Astrocyte (in vitro differentiated cells and primary cell): ENCODE measurements at regions not wholly inside any gene's neighbourhood (a gene's known extent, or its start where the extent isn't known, plus 50 kb on each side); places are given as distances from the start of the nearest gene placed in this dataset.

Experiments
- EZH2 ChIP-seq: IDR thresholded peaks from 2 replicates; pipeline ENCODE4 v1.6.1; 2012; ENCODE audit warnings: mild to moderate bottlenecking, low read length, inconsistent platforms; ENCODE audit not compliant: insufficient read depth
- TF ChIP-seq, protein P1 (sequence below): IDR thresholded peaks from 2 replicates; pipeline ENCODE4 v1.5.1; 2011; ENCODE audit warnings: low read depth, mild to moderate bottlenecking, inconsistent platforms, low read length, moderate library complexity; ENCODE audit not compliant: insufficient read depth

DNA sequence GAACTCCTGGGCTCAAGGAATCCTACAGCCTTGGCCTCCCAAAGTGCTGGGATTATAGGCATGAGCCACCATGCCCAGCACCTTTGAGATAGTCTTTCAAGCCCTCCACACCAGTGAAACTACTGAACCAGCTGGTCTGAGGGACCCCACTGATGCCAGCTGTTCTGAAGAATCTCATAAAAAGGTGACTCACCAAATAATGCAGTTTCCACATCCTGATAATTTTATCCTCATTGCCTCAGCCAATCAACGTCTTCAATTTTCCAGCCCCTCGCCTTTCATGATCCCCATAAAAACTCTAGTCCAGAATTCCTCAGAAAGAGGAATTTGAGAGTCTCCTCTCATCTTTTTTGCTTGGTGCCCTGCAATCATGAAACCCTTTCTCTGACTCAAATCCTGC is 1691.6 kb upstream of the LRRTM3 start:
- TF ChIP-seq, protein P1, sequence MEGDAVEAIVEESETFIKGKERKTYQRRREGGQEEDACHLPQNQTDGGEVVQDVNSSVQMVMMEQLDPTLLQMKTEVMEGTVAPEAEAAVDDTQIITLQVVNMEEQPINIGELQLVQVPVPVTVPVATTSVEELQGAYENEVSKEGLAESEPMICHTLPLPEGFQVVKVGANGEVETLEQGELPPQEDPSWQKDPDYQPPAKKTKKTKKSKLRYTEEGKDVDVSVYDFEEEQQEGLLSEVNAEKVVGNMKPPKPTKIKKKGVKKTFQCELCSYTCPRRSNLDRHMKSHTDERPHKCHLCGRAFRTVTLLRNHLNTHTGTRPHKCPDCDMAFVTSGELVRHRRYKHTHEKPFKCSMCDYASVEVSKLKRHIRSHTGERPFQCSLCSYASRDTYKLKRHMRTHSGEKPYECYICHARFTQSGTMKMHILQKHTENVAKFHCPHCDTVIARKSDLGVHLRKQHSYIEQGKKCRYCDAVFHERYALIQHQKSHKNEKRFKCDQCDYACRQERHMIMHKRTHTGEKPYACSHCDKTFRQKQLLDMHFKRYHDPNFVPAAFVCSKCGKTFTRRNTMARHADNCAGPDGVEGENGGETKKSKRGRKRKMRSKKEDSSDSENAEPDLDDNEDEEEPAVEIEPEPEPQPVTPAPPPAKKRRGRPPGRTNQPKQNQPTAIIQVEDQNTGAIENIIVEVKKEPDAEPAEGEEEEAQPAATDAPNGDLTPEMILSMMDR, result no peak
- no peak for TF ChIP-seq EZH2
